KG1 (cell line): ENCODE measurements at regions not wholly inside any gene's neighbourhood (a gene's known extent, or its start where the extent isn't known, plus 50 kb on each side); places are given as distances from the start of the nearest gene placed in this dataset.

Experiments used
- DNase-seq: peaks from one replicate; lab custom pipeline; 2025; lab: John Stamatoyannopoulos, UW

- no peak for DNase-seq
Observed at GRCh38 chr9:118187408-118187807, 483.2 kb downstream of the TLR4 start.

- no peak for DNase-seq
Observed at GRCh38 chr9:118189615-118190014, 485.4 kb downstream of the TLR4 start.

- DNase-seq, result no peak
Observed at GRCh38 chr9:118192807-118193206, 488.6 kb downstream of the TLR4 start.

GRCh38 chr9:118209343-118209742 is 505.1 kb downstream of the TLR4 start:
- no peak for DNase-seq

- DNase-seq, result no peak
Observed at GRCh38 chr9:118215549-118215948, 511.3 kb downstream of the TLR4 start.

- no peak for DNase-seq
Observed at GRCh38 chr9:118222375-118222774, 518.2 kb downstream of the TLR4 start.

GRCh38 chr9:118223111-118223510 is 518.9 kb downstream of the TLR4 start:
- DNase-seq, result no peak

- DNase-seq, result no peak
Observed at GRCh38 chr9:118230329-118230728, 526.1 kb downstream of the TLR4 start.

GRCh38 chr9:118236625-118237024 is 532.4 kb downstream of the TLR4 start:
- no peak for DNase-seq

- no peak for DNase-seq
Observed at GRCh38 chr9:118238139-118238538, 533.9 kb downstream of the TLR4 start.

- no peak for DNase-seq
Observed at GRCh38 chr9:118252027-118252426, 547.8 kb downstream of the TLR4 start.

- DNase-seq, result no peak
Observed at GRCh38 chr9:118262191-118262590, 558.0 kb downstream of the TLR4 start.

- no peak for DNase-seq
Observed at GRCh38 chr9:118263949-118264348, 559.7 kb downstream of the TLR4 start.

- no peak for DNase-seq
Observed at GRCh38 chr9:118268046-118268445, 563.8 kb downstream of the TLR4 start.

GRCh38 chr9:118269623-118270022 is 565.4 kb downstream of the TLR4 start:
- DNase-seq, result no peak

- no peak for DNase-seq
Observed at GRCh38 chr9:118271331-118271730, 567.1 kb downstream of the TLR4 start.

- no peak for DNase-seq
Observed at GRCh38 chr9:118271936-118272335, 567.7 kb downstream of the TLR4 start.

GRCh38 chr9:118273048-118273447 is 568.8 kb downstream of the TLR4 start:
- no peak for DNase-seq

GRCh38 chr9:118276784-118277183 is 572.6 kb downstream of the TLR4 start:
- DNase-seq, result no peak

GRCh38 chr9:118281772-118282171 is 577.6 kb downstream of the TLR4 start:
- DNase-seq, result no peak

GRCh38 chr9:118283488-118283887 is 579.3 kb downstream of the TLR4 start:
- no peak for DNase-seq

GRCh38 chr9:118290116-118290515 is 585.9 kb downstream of the TLR4 start:
- DNase-seq, result no peak

- no peak for DNase-seq
Observed at GRCh38 chr9:118295413-118295812, 591.2 kb downstream of the TLR4 start.

- DNase-seq, result no peak
Observed at GRCh38 chr9:118302721-118303120, 598.5 kb downstream of the TLR4 start.

GRCh38 chr9:118303216-118303615 is 599.0 kb downstream of the TLR4 start:
- no peak for DNase-seq
